AG09319 (cell line): ENCODE measurements at regions not wholly inside any gene's neighbourhood (a gene's known extent, or its start where the extent isn't known, plus 50 kb on each side); places are given as distances from the start of the nearest gene placed in this dataset.

ENCODE experiments used
- DNase-seq: peaks from one replicate; pipeline ENCODE4 v3.0.0-alpha.2; 2010; ENCODE audit warnings: low read depth; ENCODE audit errors: extremely low read depth
- TF ChIP-seq, protein P1 (sequence below): IDR thresholded peaks from 2 replicates; pipeline ENCODE4 v1.5.1; 2011; ENCODE audit warnings: low read depth, mild to moderate bottlenecking, inconsistent platforms, low read length, moderate library complexity

DNA sequence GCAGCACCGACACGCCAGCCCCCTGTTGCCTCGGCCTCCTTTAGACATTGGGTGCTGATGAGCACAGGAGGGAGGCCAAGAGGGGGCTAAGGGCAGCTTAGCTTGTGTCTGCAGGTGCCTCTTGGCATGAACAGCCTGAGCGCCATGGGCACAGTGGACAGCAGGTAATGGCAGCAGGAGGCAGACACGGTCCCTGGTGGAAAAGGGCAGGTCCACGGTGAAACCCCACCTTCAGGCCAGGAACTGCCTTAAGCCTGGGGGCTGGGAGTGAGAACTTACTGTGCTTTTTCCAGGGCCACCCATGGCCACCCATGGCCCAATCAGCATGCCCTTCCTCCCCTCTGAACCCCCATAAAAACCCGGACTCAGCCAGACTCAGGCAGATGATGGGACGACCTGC, 633.4 kb upstream of the TMEFF2 start:
- no peak for DNase-seq
- TF ChIP-seq, protein P1, sequence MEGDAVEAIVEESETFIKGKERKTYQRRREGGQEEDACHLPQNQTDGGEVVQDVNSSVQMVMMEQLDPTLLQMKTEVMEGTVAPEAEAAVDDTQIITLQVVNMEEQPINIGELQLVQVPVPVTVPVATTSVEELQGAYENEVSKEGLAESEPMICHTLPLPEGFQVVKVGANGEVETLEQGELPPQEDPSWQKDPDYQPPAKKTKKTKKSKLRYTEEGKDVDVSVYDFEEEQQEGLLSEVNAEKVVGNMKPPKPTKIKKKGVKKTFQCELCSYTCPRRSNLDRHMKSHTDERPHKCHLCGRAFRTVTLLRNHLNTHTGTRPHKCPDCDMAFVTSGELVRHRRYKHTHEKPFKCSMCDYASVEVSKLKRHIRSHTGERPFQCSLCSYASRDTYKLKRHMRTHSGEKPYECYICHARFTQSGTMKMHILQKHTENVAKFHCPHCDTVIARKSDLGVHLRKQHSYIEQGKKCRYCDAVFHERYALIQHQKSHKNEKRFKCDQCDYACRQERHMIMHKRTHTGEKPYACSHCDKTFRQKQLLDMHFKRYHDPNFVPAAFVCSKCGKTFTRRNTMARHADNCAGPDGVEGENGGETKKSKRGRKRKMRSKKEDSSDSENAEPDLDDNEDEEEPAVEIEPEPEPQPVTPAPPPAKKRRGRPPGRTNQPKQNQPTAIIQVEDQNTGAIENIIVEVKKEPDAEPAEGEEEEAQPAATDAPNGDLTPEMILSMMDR: no peak

DNA sequence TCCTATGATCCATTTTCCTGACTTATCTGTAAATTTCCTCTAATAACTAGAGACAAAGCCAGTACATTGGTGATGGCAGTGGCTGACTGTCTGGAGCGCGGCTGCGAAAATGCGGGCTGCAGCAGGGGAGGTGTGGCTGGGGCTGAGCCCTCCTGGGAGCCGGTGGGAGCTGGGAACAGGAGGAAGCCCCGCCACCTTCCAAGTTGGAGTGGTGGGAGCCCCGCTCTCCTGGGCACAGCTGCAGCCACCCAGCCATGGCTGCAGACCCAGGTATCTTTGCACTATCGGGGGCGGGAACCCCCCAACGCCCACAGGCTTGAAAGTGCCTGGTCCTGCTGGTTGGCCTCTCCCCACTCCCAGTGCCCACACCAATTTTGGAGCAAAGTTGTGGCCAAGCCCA, 633.0 kb upstream of the TMEFF2 start:
- no peak for DNase-seq
- TF ChIP-seq, protein P1: no peak

DNA sequence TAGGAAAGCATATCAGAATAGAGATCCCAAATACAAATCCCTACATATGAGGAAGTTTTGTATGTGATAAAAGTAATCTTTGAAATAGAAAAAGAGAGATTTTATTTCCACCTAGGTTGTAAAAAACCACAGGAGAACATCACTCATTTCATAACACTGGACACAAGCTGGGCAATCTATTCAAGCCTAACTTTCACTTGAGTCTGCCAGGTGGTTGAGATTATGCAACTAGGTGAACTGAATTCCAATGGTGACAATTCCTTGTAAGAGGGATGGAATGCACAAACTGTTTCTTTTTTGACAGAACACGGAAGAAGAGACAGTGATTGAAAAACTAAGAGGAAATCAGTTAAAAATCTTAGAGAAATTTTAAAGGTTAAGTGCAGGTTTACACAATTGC, 619.6 kb upstream of the TMEFF2 start:
- TF ChIP-seq, protein P1: no peak
- no peak for DNase-seq

DNA sequence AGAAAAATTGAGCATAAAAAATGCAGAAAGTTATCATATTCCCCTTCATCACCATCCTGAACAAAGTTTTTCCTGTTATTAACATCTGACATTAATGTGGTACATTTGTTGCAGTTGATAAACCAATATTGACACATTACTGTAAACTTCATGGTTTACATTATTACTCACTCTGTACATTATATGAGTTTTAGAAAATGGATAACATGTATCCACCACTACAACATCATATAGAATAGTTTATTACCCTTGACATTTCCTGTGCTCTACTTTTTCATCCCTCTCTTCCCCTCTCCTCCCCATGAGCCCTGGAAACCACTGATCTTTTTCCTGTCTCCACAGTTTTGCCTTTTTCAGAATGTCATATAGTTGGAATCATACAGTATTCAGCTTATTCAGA, 618.6 kb upstream of the TMEFF2 start:
- TF ChIP-seq, protein P1: no peak
- DNase-seq: no peak

DNA sequence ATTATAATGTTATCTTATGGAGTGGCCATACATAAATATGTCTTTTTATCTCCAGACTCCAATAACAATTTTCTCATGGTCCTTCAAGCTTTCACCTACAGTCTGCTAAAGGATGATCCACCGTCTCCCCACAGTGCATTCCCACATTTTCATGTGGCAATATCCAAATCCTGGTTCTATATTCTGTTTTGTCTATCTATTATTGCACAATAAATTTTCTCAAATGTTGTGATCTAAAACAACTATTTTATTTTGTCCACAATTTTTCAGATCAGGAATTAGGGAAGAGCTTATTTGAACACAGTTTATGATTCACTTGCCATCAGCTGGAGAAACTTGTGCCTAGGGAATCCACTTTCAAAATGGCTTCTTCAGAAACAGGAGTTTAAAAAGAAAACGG, 614.4 kb upstream of the TMEFF2 start:
- no peak for DNase-seq
- TF ChIP-seq, protein P1: no peak

DNA sequence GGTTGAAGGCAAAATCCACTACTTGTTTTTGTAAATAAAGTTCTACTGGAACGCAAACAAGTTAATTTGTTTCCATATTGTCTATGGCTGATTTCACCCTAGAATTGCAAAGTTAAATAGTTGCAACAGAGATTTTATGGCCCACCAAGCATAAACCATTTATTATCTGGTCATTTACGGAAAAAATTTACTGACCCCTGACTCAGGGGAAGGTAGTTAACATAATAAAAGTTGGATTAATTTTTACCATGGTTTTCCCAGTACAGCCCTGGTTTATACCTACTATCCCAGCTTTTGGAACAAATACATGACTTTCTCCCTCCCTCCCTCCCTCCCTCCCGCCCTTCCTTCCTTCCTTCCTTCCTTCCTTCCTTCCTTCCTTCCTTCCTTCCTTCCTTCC, 588.9 kb upstream of the TMEFF2 start:
- no peak for DNase-seq
- TF ChIP-seq, protein P1: no peak

DNA sequence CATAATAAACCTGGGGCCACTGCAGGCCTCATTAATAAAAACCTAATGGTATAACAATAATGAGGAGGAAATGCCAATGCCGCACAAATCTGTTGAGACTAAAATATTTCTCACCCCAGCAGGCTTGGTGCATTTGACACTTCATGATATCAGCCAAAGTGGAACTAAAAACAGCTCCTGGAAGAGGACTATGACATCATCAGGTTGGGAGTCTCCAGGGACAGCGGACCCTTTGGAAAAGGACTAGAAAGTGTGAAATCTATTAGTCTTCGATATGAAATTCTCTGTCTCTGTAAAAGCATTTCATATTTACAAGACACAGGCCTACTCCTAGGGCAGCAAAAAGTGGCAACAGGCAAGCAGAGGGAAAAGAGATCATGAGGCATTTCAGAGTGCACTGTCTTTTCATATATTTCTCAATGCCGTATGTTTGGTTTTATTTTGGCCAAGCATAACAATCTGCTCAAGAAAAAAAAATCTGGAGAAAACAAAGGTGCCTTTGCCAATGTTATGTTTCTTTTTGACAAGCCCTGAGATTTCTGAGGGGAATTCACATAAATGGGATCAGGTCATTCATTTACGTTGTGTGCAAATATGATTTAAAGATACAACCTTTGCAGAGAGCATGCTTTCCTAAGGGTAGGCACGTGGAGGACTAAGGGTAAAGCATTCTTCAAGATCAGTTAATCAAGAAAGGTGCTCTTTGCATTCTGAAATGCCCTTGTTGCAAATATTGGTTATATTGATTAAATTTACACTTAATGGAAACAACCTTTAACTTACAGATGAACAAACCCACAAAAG, 580.9 kb upstream of the TMEFF2 start:
- TF ChIP-seq, protein P1: no peak
- DNase-seq: no peak
